ENCODE measurements at regions not wholly inside any gene's neighbourhood (a gene's known extent, or its start where the extent isn't known, plus 50 kb on each side); places are given as distances from the start of the nearest gene placed in this dataset.
"Not testable (repeated sequence)": the region's sequence is repeated elsewhere in the genome, so short reads cannot be mapped to it uniquely, and the experiment has no call there.

DNA sequence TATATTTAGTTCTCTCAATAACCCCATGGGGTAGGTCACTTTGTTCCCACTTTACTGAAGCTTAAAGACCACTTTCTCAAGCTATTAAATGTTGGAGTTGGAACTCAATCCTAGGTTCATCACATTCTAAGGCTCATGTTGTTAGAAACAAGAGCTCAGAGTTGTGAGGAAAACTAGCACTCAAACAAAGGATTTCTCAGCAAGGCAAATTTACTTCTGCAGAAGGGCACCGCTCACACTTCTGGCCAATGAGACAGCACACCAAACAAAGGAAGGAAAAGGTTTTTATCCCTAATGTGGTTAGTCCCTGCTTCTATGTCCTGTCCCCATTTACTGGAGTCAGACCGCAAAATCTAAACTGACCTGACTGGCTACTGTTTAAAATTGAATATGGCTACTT lies 214.6 kb upstream of the PHF14 start:
- DNase-seq (ENCODE audit: low read depth in 2 of 2), result no peak

DNA sequence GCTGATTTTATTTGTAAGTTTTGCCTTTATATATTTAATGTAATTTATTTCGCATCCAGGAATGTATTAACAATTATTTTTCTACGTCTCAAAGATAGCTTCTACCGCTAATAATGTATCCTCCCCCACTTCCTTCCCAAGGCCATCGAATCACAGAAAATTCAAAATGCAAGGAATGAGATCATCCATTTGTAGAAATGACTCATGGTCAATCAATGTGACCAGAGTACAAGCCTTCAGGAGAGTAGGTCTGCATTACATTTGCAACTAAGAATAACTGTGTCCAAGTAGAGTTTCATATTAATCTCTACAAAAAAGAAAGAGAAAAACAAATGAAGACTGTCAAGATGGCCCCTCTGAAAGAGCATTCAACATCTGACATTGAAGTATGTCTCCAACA lies 205.9 kb upstream of the PHF14 start:
- no peak for DNase-seq (ENCODE audit: low read depth in 2 of 2)

DNA sequence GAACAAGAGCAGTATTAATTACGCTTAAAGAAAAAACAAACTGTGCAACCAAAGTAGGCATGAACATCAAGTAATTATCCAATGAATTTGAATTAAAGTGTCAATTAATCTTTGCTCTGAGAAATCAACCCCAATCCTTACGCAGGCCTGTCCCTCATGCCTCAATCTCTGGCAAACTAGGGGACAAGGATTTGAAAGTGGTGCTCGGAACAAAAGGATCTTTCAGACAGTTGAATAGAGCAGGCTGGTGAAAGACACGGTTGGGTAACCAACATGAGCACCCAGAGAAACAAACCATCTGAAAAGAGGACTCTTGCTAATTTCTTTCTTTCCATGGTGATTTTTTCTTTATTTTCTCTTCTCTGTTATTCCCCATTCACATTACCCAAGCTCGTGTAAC lies 203.5 kb upstream of the PHF14 start:
- DNase-seq (ENCODE audit: low read depth in 2 of 2), result no peak

- no peak for DNase-seq (ENCODE audit: low read depth in 2 of 2)
These were observed 200.2 kb upstream of the PHF14 start for GRCh38 chr7:10773430-10773829.

DNA sequence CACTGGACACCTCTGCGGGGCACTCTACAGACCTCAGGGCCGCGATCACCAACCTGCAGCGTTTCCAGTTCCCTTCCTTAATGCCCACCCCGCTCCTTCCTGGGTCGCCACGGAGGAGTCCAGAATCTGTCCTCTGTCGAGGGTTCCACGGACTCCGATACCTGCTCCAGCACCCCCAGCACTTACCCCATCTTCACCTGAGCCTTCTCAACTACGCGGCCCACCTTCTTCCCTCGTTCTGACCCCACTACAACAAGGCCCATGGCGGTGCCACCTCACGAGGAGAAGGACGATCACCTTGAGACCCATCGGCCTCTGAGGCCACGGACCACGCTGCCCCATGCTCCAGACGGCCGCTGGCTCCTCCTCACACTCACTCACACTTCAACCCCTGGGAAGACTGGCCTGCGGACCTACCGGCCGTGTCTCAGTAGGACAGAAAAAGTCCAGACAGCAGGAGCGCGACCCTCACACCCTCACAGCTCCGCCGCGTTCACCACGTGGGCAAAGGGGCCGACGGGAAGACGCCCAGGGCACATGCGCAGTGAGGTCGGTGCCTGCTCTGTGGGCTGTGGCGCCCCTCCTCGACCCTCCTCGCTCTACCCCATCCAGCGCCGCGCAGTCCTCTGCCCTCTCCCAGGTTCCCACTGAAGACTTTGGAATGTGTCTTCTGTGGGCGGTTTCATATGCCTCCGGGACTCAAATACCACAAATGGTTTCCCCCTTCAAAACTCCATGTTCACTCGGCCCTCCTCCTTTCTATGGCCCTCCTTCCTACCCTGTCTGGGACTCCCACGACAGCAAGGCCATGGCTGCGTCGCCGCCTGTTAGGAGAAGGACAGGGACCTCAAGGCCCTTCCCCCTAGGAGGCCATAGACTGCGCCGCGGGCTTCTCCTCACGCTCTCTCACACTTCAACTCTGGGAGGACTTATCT lies 193.9 kb upstream of the PHF14 start:
- no peak for DNase-seq (ENCODE audit: low read depth in 2 of 2)

GRCh38 chr7:10780400-10780747 lies 193.3 kb upstream of the PHF14 start:
- no peak for DNase-seq (ENCODE audit: low read depth in 2 of 2)

DNA sequence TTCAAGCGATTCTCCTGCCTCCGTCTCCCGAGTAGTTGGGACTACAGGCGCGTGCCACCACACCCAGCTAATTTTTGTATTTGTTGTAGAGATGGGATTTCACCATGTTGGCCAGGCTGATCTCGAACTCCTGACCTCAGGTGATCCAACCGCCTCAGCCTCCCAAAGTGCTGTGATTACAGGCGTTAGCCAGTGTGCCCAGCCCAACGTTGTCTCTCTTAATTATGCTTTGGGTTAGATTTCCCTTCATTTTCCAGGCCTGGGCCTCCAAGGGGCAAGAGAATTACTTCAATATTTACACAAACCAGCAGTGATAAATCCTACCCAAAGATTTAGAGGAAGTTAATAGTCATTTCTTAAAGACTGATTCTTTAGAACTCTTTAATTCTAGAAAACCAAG lies 186.7 kb upstream of the PHF14 start:
- not testable (repeated sequence) for DNase-seq (ENCODE audit: low read depth in 2 of 2)

GRCh38 chr7:10789170-10789569 lies 184.5 kb upstream of the PHF14 start:
- no peak for DNase-seq (ENCODE audit: low read depth in 2 of 2)

DNA sequence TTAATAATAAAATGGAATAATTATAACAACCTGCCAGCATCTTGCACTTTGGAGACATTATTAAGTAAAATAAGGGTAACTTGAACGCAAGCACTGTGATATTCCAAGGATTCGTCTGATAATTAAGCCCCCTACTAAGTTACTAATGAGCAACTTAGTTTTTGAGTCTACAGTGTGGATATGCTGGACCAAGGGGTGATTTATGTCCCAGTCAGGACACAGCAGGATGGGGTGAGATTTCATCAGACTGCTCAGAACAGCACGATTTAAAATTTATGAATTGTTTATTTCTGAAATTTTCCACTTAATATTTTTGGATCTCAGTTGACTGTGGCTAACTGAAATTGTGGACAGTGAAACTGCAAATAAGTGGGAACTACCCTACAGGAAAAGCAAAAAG lies 182.8 kb upstream of the PHF14 start:
- DNase-seq (ENCODE audit: low read depth in 2 of 2), result no peak

DNA sequence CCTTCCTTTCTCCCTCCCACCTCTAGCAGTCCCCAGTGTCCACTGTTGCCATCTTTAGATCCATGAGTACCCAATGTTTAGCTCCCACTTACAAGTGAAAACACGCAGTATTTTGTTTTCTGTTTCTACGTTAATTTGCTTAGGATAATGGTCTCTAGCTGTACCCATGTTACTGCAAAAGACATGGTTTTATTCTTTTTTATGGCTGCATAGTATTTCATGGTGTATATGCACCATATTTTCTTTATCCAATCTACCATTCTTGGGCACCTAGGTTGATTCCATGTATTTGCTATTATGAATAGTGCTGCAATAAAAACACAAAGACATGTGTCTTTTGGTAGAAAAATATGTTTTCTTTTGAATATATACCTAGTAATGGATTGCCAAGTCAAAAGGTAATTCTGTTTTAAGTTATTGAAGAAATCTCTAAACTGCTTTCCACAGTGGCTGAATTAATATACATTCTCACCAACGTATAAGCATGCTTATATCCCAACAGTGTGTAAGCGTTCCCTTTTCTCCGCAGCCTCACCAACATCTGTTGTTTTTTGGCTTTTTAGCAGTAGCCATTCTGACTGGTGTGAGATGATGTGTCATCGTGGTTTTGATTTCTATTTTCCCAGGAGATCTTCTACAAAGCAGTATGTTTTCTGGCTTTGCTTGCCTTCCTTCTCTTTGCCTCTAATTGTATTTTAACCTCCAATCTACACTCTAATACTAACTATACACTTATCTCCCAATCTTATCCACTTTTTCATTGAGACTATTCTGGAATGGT lies 179.5 kb upstream of the PHF14 start:
- no peak for DNase-seq (ENCODE audit: low read depth in 2 of 2)

GRCh38 chr7:10797157-10797556 lies 176.5 kb upstream of the PHF14 start:
- DNase-seq (ENCODE audit: low read depth in 2 of 2), result no peak

DNA sequence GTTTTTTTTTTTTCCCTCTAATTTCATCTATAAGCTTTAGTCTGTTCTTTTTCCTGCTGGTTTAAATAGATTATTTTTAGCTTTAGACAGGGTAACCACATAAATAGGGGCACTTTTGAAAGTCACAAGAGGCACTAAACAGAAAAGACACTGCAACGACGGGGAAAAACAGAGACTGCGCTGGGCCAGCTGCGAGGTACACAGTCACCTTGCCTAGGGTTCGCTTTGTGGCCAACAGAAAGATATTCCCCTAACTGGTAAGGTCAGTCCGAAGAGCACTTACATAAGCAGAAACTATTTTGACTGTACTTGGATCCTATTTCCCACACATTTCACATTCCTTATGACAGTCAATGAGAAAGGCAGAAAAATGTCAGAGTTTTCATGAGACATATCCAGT lies 175.6 kb upstream of the PHF14 start:
- DNase-seq (ENCODE audit: low read depth in 2 of 2), result no peak

DNA sequence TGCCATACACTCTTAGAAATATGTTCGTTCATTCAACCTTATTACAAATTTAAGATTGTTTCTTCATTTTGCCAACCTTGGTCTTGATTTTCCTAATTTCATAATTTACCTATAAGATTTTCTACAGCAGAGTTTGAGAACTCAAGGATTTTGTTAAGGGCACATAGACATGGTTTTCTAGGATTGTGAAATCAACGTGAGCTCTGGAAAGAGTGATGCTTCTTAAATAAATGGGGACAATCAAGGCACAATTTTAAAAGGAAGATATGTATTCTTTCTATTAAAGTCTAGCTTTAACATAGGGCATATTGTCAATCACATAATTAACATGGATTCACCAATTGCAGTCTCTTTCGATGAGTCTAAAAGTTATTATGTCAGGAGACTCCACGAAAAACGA lies 174.2 kb upstream of the PHF14 start:
- no peak for DNase-seq (ENCODE audit: low read depth in 2 of 2)

DNA sequence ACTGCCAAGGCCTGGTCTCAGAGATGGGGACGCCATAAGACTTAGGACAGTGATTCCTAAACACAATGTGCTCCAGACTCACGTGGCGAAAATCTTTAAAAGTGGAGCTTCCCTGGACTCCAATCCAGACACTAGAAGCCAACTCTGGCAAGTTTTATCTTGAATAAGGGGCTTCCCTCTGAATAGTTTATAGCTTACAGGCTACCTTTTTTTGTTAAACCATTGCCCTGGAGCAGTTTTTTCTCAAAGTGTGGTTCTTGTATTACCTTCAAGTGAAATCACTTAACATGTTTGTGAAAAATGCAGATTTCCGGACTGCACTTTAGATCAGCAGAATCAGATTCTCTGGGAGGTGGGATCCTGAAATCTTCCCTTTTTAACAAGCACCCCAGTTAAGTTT lies 171.7 kb upstream of the PHF14 start:
- DNase-seq (ENCODE audit: low read depth in 2 of 2), result no peak

DNA sequence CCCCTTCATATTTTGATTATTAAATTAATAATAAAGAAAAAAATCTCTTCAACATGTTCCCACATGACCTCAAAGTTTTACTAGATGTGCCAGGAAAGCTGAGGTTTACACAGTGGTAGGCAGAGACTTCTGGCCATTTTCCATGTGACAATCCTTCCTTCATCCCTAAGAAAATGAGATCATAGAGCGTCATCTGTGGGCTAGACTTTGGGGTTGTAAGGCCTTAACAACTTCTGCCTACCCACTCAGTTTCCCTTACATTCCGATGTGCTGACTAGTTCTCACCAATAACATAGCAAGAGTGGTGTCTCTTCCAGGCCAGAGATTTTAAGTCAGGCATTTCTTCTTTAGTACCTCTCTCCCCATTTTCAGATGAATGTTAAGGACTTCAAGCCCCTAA lies 171.1 kb upstream of the PHF14 start:
- no peak for DNase-seq (ENCODE audit: low read depth in 2 of 2)

GRCh38 chr7:10803720-10804119 lies 170.0 kb upstream of the PHF14 start:
- DNase-seq (ENCODE audit: low read depth in 2 of 2), result no peak

- no peak for DNase-seq (ENCODE audit: low read depth in 2 of 2)
These were observed 168.9 kb upstream of the PHF14 start for GRCh38 chr7:10804770-10805169.

DNA sequence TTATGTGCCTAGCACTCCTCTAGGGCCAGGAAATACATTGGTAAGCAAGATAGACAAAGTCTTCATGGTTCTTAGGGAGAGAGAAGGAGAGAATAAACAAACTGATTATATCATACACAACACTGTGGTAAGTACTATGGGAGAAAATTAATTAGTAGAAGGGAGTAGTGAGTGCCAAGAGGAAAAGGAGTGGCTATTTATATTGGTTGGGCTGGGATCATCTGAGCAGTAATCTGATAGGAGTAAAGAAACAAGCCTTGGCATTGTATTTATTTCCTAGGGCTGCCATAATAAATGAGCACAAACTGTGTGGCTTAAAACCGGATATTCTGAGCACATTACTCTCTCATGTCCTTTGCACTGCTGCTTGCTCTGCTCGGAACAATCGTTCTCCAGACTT lies 158.1 kb upstream of the PHF14 start:
- DNase-seq (ENCODE audit: low read depth in 2 of 2), result no peak

GRCh38 chr7:10821156-10821555 lies 152.5 kb upstream of the PHF14 start:
- no peak for DNase-seq (ENCODE audit: low read depth in 2 of 2)

GRCh38 chr7:10824154-10824553 lies 149.5 kb upstream of the PHF14 start:
- no peak for DNase-seq (ENCODE audit: low read depth in 2 of 2)

DNA sequence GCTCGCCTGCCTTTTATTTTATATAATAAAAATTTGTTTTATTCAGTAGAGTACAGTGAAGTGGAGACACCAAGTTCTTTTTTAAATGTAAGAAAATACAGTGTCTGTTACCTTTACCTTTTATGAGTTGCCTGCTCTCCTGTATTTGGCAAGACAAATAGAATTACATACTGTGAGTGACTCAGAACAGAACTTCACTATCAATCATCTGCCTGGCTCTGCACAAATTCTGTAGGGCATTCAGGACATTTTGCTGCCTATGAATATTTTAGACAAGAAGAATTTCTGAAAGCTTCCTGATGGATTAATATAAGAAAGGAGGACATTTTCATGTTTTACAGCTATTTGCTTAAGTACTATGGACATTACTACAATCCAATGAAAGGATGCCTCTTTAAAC lies 135.4 kb upstream of the PHF14 start:
- DNase-seq (ENCODE audit: low read depth in 2 of 2), result no peak

DNA sequence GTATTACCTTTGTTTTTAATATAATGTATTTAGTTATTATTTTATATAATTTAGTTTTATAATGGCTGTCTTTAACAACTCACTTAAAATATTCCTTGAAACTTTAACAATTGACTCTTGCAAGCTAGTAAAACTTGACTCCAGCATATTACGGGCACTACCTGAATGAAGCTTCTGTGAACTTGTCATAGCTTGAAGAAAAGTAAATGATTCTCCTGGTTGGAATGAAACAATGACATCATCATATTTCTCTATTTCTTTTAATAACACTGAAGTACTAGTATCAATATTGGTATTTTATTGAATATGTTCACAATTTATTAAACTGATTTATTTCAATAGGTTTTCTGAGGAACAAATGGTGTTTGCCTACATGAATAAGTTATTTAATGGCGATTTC lies 128.4 kb upstream of the PHF14 start:
- DNase-seq (ENCODE audit: low read depth in 2 of 2), result no peak

GRCh38 chr7:10855583-10855982 lies 118.1 kb upstream of the PHF14 start:
- DNase-seq (ENCODE audit: low read depth in 2 of 2), result no peak
